Stomach (tissue), 8 donors: ENCODE measurements at regions not wholly inside any gene's neighbourhood (a gene's known extent, or its start where the extent isn't known, plus 50 kb on each side); places are given as distances from the start of the nearest gene placed in this dataset.

Experiments used
- DNase-seq, 2 donors: peaks; one replicate each; pipeline versions ENCODE4 v3.0.0 to v3.0.0-alpha.2; 2013 to 2019
- H3K27ac ChIP-seq, 5 donors: fragments of 200-600 bp in 4 of 5; sonication (generic) in 4 of 5; one replicate each; pipeline ENCODE4 v1.5.1; 2013 to 2019; ENCODE audit warnings: mild to moderate bottlenecking in 1 of 5, moderate library complexity in 1 of 5
- H3K27me3 ChIP-seq, 3 donors: fragments of 200-600 bp; sonication (generic); one replicate each; pipeline ENCODE4 v1.5.1; 2017 to 2019; ENCODE audit warnings: mixed run types in 1 of 3
- H3K36me3 ChIP-seq, 4 donors: fragments of 200-600 bp; sonication (generic); 1 replicate in 3 of 4; 2 replicates in 1 of 4; pipeline ENCODE4 v1.5.1; 2016 to 2019
- H3K4me1 ChIP-seq, 4 donors: fragments of 200-600 bp; sonication (generic); one replicate each; pipeline ENCODE4 v1.5.1; 2016 to 2019
- H3K4me3 ChIP-seq, 4 donors: fragments of 200-600 bp; sonication (generic) in 3 of 4; one replicate each; pipeline ENCODE4 v1.5.1; 2016 to 2019; ENCODE audit warnings: mild to moderate bottlenecking in 1 of 4
- H3K9me3 ChIP-seq, 4 donors: fragments of 200-600 bp; sonication (generic); one replicate each; pipeline ENCODE4 v1.5.1; 2016 to 2019
- CTCF ChIP-seq, 7 experiments: fragments of 450-650 bp in 4 of 7; fragments of 200-600 bp in 3 of 7; sonication (generic) in 3 of 7; IDR thresholded peaks; one replicate each; pipeline ENCODE4 v1.5.1; 2016 to 2019; ENCODE audit warnings: antibody characterized with exemption in 7 of 7, control low read depth in 2 of 7, mild to moderate bottlenecking in 1 of 7
- EP300 ChIP-seq: sonication (generic); formaldehyde crosslinking; IDR thresholded peaks from one replicate; pipeline ENCODE4 v1.6.1; 2017; ENCODE audit warnings: antibody characterized with exemption
- POLR2A ChIP-seq, 4 donors: fragments of 450-650 bp; IDR thresholded peaks; one replicate each; pipeline ENCODE4 v1.6.1; 2016; ENCODE audit warnings: antibody characterized with exemption in 4 of 4, control low read depth in 2 of 4, mild to moderate bottlenecking in 1 of 4, moderate library complexity in 1 of 4
- POLR2AphosphoS5 ChIP-seq, 3 donors: sonication (generic); formaldehyde crosslinking; IDR thresholded peaks; one replicate each; pipeline ENCODE4 v1.6.1; 2016; ENCODE audit warnings: antibody characterized with exemption in 3 of 3
- WGBS, 5 donors: extraction: QIAGEN DNeasy Blood & Tissue Kit in 3 of 5; methylation state at CpG; one replicate each; pipeline versions ENCODE4 v1.1.5 to v1.1.7; 2013 to 2018; 5-methylcytosine and 5-hydroxymethylcytosine counted together
- intact Hi-C: fragments of 100-400 bp; cut with DNase I; formaldehyde crosslinking; loops from one replicate; pipeline ENCODE4 v1.15.1; 2023; ENCODE audit warnings: low total_unique reads
- donor health status: healthy with polysubstance abuse.
- donor health status: Bipolar disorder and iron deficiency.
- donor health status: healthy.

GRCh38 chr18:24776019-24776418, 315.6 kb downstream of the HRH4 start:
- no peak for DNase-seq
- TF ChIP-seq CTCF (IDR thresholded peaks at IDR 0.05) (no peak), POLR2AphosphoS5 (IDR thresholded peaks at IDR 0.05) (no peak), EP300 (no peak), POLR2A (IDR thresholded peaks at IDR 0.05) (no peak)
- H3K9me3 ChIP-seq, result no peaks in the 10 kb centered on the region
- H3K4me3 ChIP-seq, result no peak overlapping the region
- no peaks in the 10 kb centered on the region for H3K36me3 ChIP-seq
- intact Hi-C loops, result no loop called here
- H3K4me1 ChIP-seq, result no peaks in the 10 kb centered on the region
- no peak overlapping the region for H3K27ac ChIP-seq
- H3K27me3 ChIP-seq, result no peaks in the 10 kb centered on the region

GRCh38 chr18:24778810-24779418, 318.5 kb downstream of the HRH4 start:
- DNase-seq, result peak in 1 of 2 donors; percentile 45
- intact Hi-C loops, result no loop called here
- Histone ChIP-seq H3K9me3 (no peaks in the 10 kb centered on the region), H3K27ac (no peak overlapping the region), H3K4me3 (no peak overlapping the region), H3K4me1 (no peaks in the 10 kb centered on the region), H3K36me3 (no peaks in the 10 kb centered on the region), H3K27me3 (no peaks in the 10 kb centered on the region)
- 33 to 62% (median 40%) methylated on average over 6 of the region's 6 CpGs for WGBS, 5 donors
- TF ChIP-seq CTCF (IDR thresholded peaks at IDR 0.05) (no peak), POLR2A (IDR thresholded peaks at IDR 0.05) (no peak), EP300 (no peak), POLR2AphosphoS5 (IDR thresholded peaks at IDR 0.05) (no peak)

GRCh38 chr18:24782566-24782965, 322.1 kb downstream of the HRH4 start:
- Histone ChIP-seq H3K4me1 (no peaks in the 10 kb centered on the region), H3K27me3 (no peaks in the 10 kb centered on the region), H3K4me3 (no peak overlapping the region), H3K36me3 (no peaks in the 10 kb centered on the region), H3K9me3 (no peaks in the 10 kb centered on the region), H3K27ac (no peak overlapping the region)
- DNase-seq, result no peak
- 70 to 88% (median 84%) methylated on average over 3 of the region's 3 CpGs for WGBS, 5 donors
- intact Hi-C loops, result no loop called here
- TF ChIP-seq POLR2AphosphoS5 (IDR thresholded peaks at IDR 0.05), result no peak
- no peak for TF ChIP-seq POLR2A (IDR thresholded peaks at IDR 0.05)
- TF ChIP-seq EP300, result no peak
- TF ChIP-seq CTCF (IDR thresholded peaks at IDR 0.05), result no peak

- 81 to 90% (median 87%) methylated on average over 3 of the region's 3 CpGs for WGBS, 5 donors
- Histone ChIP-seq H3K4me1 (no peaks in the 10 kb centered on the region), H3K9me3 (peaks cover 0 to 5% (median 0%) of the 10 kb centered on the region in 4 donors), H3K36me3 (no peaks in the 10 kb centered on the region), H3K4me3 (no peak overlapping the region), H3K27me3 (no peaks in the 10 kb centered on the region), H3K27ac (no peak overlapping the region)
- no peak for DNase-seq
- intact Hi-C loops, result no loop called here
- TF ChIP-seq EP300 (no peak), POLR2AphosphoS5 (IDR thresholded peaks at IDR 0.05) (no peak), CTCF (IDR thresholded peaks at IDR 0.05) (no peak), POLR2A (IDR thresholded peaks at IDR 0.05) (no peak)
Observed at GRCh38 chr18:24785019-24785418, 324.6 kb downstream of the HRH4 start.
